HFF-Myc (cell line): ENCODE measurements at regions not wholly inside any gene's neighbourhood (a gene's known extent, or its start where the extent isn't known, plus 50 kb on each side); places are given as distances from the start of the nearest gene placed in this dataset.

Source experiments
- DNase-seq: peaks from one replicate; pipeline ENCODE4 v3.0.0-alpha.2; 2011; ENCODE audit warnings: low read depth; ENCODE audit errors: extremely low read depth
- H3K4me3 ChIP-seq: replicated peaks from 2 replicates; pipeline ENCODE4 v1.5.1; 2011; ENCODE audit warnings: low read depth, mild to moderate bottlenecking, control low read depth, low read length
- TF ChIP-seq, protein P1 (sequence below): IDR thresholded peaks from 2 replicates; pipeline ENCODE4 v1.5.1; 2012; ENCODE audit warnings: mild to moderate bottlenecking, low read depth, low read length, control low read depth; ENCODE audit errors: missing control alignments

DNA sequence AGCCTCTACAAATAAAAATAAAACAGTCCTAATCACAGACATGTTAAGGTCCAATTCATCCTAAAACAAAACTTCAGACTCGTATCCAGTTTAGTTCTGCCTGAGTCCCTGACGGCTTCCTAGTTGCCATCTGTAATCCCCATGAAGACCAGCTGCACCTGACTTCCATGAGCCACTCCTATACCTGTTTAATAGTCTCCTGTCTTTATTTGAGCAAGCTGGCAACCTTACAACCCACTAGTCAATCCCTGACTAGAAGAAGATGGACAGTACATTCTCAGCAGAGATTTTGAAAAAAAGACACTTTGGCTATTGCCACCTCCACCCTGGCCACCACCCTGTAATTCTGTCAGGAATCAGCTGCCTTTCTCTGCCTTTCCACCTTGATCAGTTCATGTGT lies 197.7 kb downstream of the HIBADH start:
- no peak for DNase-seq
- TF ChIP-seq, protein P1, sequence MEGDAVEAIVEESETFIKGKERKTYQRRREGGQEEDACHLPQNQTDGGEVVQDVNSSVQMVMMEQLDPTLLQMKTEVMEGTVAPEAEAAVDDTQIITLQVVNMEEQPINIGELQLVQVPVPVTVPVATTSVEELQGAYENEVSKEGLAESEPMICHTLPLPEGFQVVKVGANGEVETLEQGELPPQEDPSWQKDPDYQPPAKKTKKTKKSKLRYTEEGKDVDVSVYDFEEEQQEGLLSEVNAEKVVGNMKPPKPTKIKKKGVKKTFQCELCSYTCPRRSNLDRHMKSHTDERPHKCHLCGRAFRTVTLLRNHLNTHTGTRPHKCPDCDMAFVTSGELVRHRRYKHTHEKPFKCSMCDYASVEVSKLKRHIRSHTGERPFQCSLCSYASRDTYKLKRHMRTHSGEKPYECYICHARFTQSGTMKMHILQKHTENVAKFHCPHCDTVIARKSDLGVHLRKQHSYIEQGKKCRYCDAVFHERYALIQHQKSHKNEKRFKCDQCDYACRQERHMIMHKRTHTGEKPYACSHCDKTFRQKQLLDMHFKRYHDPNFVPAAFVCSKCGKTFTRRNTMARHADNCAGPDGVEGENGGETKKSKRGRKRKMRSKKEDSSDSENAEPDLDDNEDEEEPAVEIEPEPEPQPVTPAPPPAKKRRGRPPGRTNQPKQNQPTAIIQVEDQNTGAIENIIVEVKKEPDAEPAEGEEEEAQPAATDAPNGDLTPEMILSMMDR, result no peak
- H3K4me3 ChIP-seq, result no peak overlapping the region

DNA sequence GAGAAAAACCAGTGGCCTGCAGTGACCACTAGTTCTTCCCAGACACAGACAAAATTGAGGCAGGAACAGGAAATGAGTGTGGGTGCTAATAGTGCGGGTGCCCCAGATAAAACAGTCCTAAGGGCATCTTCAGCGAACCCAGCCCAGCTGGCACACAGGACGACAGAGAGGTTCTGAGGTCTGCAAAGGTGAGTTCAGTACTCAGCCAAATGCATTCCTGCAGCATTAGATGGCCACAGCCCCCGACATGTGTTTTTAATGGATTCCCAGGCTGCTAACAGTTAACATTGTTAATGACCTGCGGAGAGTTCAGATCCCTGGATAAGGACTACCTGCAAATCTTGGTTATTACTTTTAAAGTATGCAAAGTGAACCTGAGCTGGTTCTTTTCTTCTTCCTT lies 196.0 kb downstream of the HIBADH start:
- TF ChIP-seq, protein P1, result no peak
- no peak overlapping the region for H3K4me3 ChIP-seq
- DNase-seq, result no peak

DNA sequence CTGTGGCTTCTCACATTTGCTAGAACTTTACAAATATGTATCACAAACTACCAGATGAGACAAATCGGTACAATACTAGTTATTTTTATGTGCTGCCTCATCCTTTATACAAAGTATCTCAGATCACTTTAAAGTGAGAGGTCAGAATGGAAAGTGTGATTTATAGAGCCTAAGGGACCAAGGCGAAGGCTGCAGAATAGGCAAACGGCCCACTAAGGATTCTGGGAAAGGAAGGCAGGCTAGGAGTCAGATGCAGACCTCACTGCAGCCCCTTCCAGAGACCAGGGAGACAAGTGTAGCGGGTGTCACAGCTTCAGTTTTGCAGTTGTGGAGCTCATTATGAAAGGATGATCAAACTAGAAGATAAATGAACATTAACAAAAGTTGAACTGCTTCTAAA lies 190.6 kb downstream of the HIBADH start:
- no peak overlapping the region for H3K4me3 ChIP-seq
- no peak for DNase-seq
- TF ChIP-seq, protein P1, result no peak
